ENCODE measurements at regions not wholly inside any gene's neighbourhood (a gene's known extent, or its start where the extent isn't known, plus 50 kb on each side); places are given as distances from the start of the nearest gene placed in this dataset.

DNA sequence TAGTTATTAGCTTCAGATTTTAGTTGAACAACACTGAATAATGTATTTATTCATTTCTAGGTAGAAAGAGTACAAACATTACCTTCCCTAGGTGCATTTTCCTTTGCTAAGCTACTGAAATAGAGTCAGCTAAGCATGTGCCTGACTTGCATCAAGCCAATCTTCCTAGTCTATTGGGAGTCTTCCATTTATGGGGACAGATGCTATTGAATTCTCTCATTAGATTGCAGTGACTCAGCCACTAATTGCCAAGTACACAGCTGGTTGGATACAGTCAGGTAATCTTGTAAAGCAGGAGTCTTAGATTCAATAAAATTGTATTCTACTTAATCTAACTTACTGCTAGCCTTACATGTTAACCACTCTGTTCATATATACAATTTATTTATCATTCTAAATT lies 55.2 kb upstream of the RPS13 start:
- H3K36me3 ChIP-seq (ENCODE audit: insufficient read depth), result peaks cover 22% of the 10 kb centered on the region
- DNase-seq (ENCODE audit: low spot score) (no peak), ATAC-seq (no peak)
- H3K4me1 ChIP-seq (ENCODE audit: insufficient read depth), result peaks cover 11% of the 10 kb centered on the region
- no peak overlapping the region; the same call in 1 of the 2 replicates for H3K27ac ChIP-seq (ENCODE audit: low read depth)
- no peaks in the 10 kb centered on the region for H3K27me3 ChIP-seq (ENCODE audit: insufficient read depth)
- no peak overlapping the region for H3K27ac Mint-ChIP-seq
- peaks cover 55% of the 10 kb centered on the region; the same call in 2 of the 3 replicates for H3K36me3 Mint-ChIP-seq (ENCODE audit: low read depth)
- H3K4me3 Mint-ChIP-seq, result no peak overlapping the region
- H3K9me3 Mint-ChIP-seq, result no peaks in the 10 kb centered on the region
- H3F3A ChIP-seq (replicated peaks; ENCODE audit: low read depth), result no peaks in the 10 kb centered on the region
- no peak for TF ChIP-seq STAT1 (IDR thresholded peaks at IDR 0.05; ENCODE audit: unreplicated experiment)
- no peak for TF ChIP-seq ZNF331 (CRISPR knock-in tag; IDR thresholded peaks at IDR 0.05; ENCODE audit: low read depth)
- no peak for TF ChIP-seq EZH2 (IDR thresholded peaks at IDR 0.05; ENCODE audit: low read depth, unreplicated experiment)
- TF ChIP-seq EZH2phosphoT487 (IDR thresholded peaks at IDR 0.05; ENCODE audit: unreplicated experiment), result no peak
- no peak for TF ChIP-seq POLR2AphosphoS5 (IDR thresholded peaks at IDR 0.05; ENCODE audit: low read depth)
- TF ChIP-seq NANOG (IDR thresholded peaks at IDR 0.05; ENCODE audit: borderline replicate concordance), result no peak
- TF ChIP-seq ZNF114 (CRISPR knock-in tag; IDR thresholded peaks at IDR 0.05), result no peak
- TF ChIP-seq CREB1 (CRISPR knock-in tag; IDR thresholded peaks at IDR 0.05; ENCODE audit: low read depth), result no peak
- TF ChIP-seq, protein P1, sequence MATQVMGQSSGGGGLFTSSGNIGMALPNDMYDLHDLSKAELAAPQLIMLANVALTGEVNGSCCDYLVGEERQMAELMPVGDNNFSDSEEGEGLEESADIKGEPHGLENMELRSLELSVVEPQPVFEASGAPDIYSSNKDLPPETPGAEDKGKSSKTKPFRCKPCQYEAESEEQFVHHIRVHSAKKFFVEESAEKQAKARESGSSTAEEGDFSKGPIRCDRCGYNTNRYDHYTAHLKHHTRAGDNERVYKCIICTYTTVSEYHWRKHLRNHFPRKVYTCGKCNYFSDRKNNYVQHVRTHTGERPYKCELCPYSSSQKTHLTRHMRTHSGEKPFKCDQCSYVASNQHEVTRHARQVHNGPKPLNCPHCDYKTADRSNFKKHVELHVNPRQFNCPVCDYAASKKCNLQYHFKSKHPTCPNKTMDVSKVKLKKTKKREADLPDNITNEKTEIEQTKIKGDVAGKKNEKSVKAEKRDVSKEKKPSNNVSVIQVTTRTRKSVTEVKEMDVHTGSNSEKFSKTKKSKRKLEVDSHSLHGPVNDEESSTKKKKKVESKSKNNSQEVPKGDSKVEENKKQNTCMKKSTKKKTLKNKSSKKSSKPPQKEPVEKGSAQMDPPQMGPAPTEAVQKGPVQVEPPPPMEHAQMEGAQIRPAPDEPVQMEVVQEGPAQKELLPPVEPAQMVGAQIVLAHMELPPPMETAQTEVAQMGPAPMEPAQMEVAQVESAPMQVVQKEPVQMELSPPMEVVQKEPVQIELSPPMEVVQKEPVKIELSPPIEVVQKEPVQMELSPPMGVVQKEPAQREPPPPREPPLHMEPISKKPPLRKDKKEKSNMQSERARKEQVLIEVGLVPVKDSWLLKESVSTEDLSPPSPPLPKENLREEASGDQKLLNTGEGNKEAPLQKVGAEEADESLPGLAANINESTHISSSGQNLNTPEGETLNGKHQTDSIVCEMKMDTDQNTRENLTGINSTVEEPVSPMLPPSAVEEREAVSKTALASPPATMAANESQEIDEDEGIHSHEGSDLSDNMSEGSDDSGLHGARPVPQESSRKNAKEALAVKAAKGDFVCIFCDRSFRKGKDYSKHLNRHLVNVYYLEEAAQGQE (IDR thresholded peaks at IDR 0.05; ENCODE audit: unreplicated experiment), result no peak
- H3K4me1 Mint-ChIP-seq, result peaks cover 15% of the 10 kb centered on the region
- peaks cover 2% of the 10 kb centered on the region; the same call in 1 of the 2 replicates for H4K20me1 ChIP-seq (replicated peaks; ENCODE audit: insufficient read depth)
- H2AFZ ChIP-seq, result no peak overlapping the region
- no peaks in the 10 kb centered on the region for H3K79me2 ChIP-seq (replicated peaks; ENCODE audit: insufficient read depth)
- H3K27me3 Mint-ChIP-seq (ENCODE audit: insufficient read depth, low read depth, poor library complexity), result no peaks in the 10 kb centered on the region
- H3K9me2 ChIP-seq (ENCODE audit: insufficient read depth), result no peaks in the 10 kb centered on the region
- no peak overlapping the region for H3K4me2 ChIP-seq
- H3K4me3 ChIP-seq, result no peak overlapping the region

DNA sequence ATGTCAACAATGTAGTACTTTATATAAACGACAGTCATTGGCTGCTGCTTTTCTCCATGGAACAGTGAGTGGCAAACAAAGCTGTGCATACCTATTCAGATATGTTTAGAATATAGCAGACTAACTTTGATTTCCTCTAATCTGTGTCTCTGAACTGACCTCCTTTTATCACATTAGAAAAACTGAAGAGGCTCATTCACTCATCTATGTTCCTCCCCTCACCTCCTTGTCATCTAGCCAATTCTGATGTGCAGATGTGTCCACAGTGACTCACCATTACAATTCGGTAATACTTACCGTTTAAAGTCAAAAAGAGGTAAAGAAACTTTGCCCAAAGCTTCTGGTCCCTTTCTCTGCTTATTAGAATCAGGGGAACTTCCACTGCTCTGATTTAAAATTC lies 51.5 kb upstream of the RPS13 start:
- ATAC-seq, result no peak
- peaks cover 15% of the 10 kb centered on the region for H3K36me3 ChIP-seq (ENCODE audit: insufficient read depth)
- no peak for TF ChIP-seq CREB1 (CRISPR knock-in tag; IDR thresholded peaks at IDR 0.05; ENCODE audit: low read depth)
- TF ChIP-seq JUNB (IDR thresholded peaks at IDR 0.05; ENCODE audit: unreplicated experiment), result no peak
- TF ChIP-seq EZH2phosphoT487 (IDR thresholded peaks at IDR 0.05; ENCODE audit: unreplicated experiment), result no peak
- TF ChIP-seq, protein P1 (IDR thresholded peaks at IDR 0.05; ENCODE audit: unreplicated experiment), result no peak
- TF ChIP-seq, protein P2, sequence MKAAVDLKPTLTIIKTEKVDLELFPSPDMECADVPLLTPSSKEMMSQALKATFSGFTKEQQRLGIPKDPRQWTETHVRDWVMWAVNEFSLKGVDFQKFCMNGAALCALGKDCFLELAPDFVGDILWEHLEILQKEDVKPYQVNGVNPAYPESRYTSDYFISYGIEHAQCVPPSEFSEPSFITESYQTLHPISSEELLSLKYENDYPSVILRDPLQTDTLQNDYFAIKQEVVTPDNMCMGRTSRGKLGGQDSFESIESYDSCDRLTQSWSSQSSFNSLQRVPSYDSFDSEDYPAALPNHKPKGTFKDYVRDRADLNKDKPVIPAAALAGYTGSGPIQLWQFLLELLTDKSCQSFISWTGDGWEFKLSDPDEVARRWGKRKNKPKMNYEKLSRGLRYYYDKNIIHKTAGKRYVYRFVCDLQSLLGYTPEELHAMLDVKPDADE (IDR thresholded peaks at IDR 0.05), result no peak
- no peak for TF ChIP-seq POLR2AphosphoS5 (IDR thresholded peaks at IDR 0.05; ENCODE audit: low read depth)
- TF ChIP-seq ZNF331 (CRISPR knock-in tag; IDR thresholded peaks at IDR 0.05; ENCODE audit: low read depth), result no peak
- TF ChIP-seq ZNF114 (CRISPR knock-in tag; IDR thresholded peaks at IDR 0.05), result no peak
- no peak for TF ChIP-seq NANOG (IDR thresholded peaks at IDR 0.05; ENCODE audit: borderline replicate concordance)
- TF ChIP-seq STAT1 (IDR thresholded peaks at IDR 0.05; ENCODE audit: unreplicated experiment), result no peak
- no peak for TF ChIP-seq EZH2 (IDR thresholded peaks at IDR 0.05; ENCODE audit: low read depth, unreplicated experiment)

More for the DNA sequence above, 51.5 kb upstream of the RPS13 start:
- no peaks in the 10 kb centered on the region for H3K9me2 ChIP-seq (ENCODE audit: insufficient read depth)
- Mint-ChIP-seq H3K4me3 (no peak overlapping the region), H3K27ac (no peak overlapping the region), H3K9me3 (no peaks in the 10 kb centered on the region), H3K27me3 (ENCODE audit: insufficient read depth, low read depth, poor library complexity) (no peaks in the 10 kb centered on the region), H3K4me1 (no peaks in the 10 kb centered on the region), H3K36me3 (ENCODE audit: low read depth) (peaks cover 35% of the 10 kb centered on the region; the same call in 2 of the 3 replicates)
- DNase-seq (ENCODE audit: low spot score), result no peak
- no peak overlapping the region for H3K4me2 ChIP-seq
- H3K27me3 ChIP-seq (ENCODE audit: insufficient read depth), result no peaks in the 10 kb centered on the region
- no peaks in the 10 kb centered on the region for H3K79me2 ChIP-seq (replicated peaks; ENCODE audit: insufficient read depth)
- no peaks in the 10 kb centered on the region for H4K20me1 ChIP-seq (replicated peaks; ENCODE audit: insufficient read depth)
- no peaks in the 10 kb centered on the region for H3K4me1 ChIP-seq (ENCODE audit: insufficient read depth)
- no peak overlapping the region for H3K4me3 ChIP-seq
- H3F3A ChIP-seq (replicated peaks; ENCODE audit: low read depth), result no peaks in the 10 kb centered on the region
- H2AFZ ChIP-seq, result no peak overlapping the region
- H3K27ac ChIP-seq (ENCODE audit: low read depth), result no peak overlapping the region
